Epithelial cell of esophagus (primary cell): ENCODE measurements at regions not wholly inside any gene's neighbourhood (a gene's known extent, or its start where the extent isn't known, plus 50 kb on each side); places are given as distances from the start of the nearest gene placed in this dataset.

Experiments
- DNase-seq: peaks from one replicate; pipeline ENCODE4 v3.0.0; 2010; ENCODE audit warnings: low read depth
- H3K4me3 ChIP-seq: 2 replicates; pipeline ENCODE4 v1.5.1; 2011; ENCODE audit warnings: mild to moderate bottlenecking, low read length, control low read depth
- CTCF ChIP-seq: IDR thresholded peaks from 2 replicates; pipeline ENCODE4 v1.5.1; 2011; ENCODE audit warnings: low read depth, mild to moderate bottlenecking, low read length, control low read depth, inconsistent platforms; ENCODE audit not compliant: insufficient read depth; ENCODE audit errors: missing control alignments

- DNase-seq: no peak
- H3K4me3 ChIP-seq: no peak overlapping the region
- no peak for TF ChIP-seq CTCF
These were observed 275.2 kb upstream of the VLDLR start for GRCh38 chr9:2346277-2346913.

- no peak overlapping the region for H3K4me3 ChIP-seq
- no peak for DNase-seq
- no peak for TF ChIP-seq CTCF
These were observed 270.3 kb upstream of the VLDLR start for GRCh38 chr9:2351324-2351723.

GRCh38 chr9:2354216-2354615 is 267.4 kb upstream of the VLDLR start:
- DNase-seq: no peak
- H3K4me3 ChIP-seq: no peak overlapping the region
- no peak for TF ChIP-seq CTCF

- no peak for TF ChIP-seq CTCF
- no peak overlapping the region for H3K4me3 ChIP-seq
- no peak for DNase-seq
These were observed 266.5 kb upstream of the VLDLR start for GRCh38 chr9:2354856-2355696.

GRCh38 chr9:2355697-2355983 is 265.9 kb upstream of the VLDLR start:
- no peak overlapping the region for H3K4me3 ChIP-seq
- no peak for TF ChIP-seq CTCF

GRCh38 chr9:2356041-2356790 is 265.4 kb upstream of the VLDLR start:
- H3K4me3 ChIP-seq: no peak overlapping the region
- DNase-seq: peak; percentile 9
- TF ChIP-seq CTCF: no peak

More at GRCh38 chr9:2355697-2355983, 265.9 kb upstream of the VLDLR start:
- no peak for DNase-seq
